HG03460 (cell line): ENCODE measurements at regions not wholly inside any gene's neighbourhood (a gene's known extent, or its start where the extent isn't known, plus 50 kb on each side); places are given as distances from the start of the nearest gene placed in this dataset.

Source experiments
- ATAC-seq: cut with Tn5 transposase; IDR thresholded peaks from one replicate; pipeline ENCODE4 v1.9.1; 2021; ENCODE audit not compliant: unreplicated experiment

DNA sequence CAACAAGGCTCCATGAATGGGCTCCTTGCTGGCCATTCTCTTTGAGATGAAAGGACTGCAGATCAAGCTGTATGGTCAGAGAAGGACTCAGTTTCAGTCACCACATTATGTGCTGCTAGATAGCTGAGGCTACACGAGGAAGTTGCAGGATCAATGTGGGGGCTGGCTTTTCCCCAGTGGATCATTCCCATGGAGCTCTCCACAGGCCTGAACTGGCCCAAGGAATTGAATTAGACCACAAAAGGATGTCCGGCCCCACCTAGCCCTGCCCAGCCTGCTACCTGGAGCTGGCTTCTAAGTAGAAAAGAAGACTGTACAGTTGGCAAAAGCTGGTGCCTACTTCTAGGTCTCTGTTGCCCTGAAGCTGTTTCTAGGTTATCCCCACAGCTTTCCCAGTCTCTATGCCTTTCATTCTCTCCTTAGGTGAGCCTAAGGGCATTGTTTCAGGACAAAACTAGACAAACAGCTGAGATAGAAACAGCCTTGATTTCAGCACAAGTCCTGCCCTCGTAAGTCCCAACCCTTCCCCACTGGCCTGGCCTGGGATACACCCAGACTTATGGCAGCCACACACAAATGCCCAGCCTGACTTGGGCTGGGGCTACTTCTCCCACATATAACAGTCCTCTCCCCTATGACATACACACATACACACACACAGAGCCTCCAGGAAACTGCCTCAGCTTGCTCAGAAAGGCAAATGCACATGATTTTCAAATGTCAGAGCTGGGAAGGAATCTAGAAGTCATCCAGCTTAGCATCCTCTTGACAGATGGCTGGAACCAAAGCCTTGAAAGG lies 129.1 kb upstream of the NCAM1 start:
- no peak for ATAC-seq

DNA sequence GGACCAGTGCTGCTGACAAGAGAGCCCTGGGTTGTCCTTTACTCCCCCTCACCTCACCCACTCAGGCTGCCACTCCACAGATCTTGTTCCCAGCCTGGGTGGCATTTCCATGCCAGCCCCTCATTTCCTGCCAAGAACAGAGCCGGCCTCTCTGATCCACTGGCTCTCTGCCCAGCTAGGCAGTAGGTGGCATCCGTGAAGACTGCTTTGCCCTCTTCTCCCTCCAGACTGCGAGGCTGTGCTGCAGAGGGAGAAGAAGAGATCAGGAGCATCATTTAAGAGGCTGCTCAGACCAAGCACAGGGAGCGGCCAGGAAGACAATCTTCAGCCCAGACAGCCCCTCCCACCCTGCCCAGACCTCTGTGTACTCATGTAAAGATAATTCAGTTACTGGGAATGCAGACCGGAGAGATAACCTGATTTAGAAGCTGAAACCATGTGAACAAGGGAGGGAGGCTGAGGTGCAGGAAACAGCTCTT lies 126.9 kb upstream of the NCAM1 start:
- no peak for ATAC-seq

DNA sequence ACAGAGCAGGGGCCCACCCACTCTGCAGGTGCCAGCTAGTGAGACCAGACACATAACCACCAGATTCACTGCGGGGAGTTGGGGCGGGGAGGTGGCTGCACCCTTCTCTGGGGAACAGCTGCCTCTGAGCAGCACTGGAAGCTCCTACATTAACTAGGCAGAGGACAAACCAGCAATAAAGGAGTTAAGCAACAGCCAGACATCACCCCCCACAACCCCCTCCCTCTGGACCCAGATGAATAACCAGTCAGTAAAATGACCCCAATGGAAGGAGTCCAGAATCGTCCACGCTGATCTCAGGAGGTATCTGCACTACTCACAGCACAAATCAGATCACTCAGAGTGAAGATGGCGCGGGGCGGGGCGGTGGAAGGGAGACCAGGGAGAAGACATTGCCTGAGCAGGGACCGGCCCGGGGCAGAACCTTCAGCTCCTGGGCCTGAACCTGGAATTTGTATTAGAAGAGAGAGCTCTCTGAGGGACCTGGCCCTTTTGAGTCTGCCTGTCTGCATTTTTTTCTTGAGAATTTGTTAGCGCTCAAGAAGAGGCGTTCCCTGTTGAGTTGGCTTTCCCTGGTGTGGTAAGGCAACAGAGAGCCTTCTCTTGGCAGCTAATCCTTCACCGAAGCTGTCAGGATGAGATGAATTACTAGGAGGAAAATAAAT lies 125.5 kb upstream of the NCAM1 start:
- no peak for ATAC-seq

DNA sequence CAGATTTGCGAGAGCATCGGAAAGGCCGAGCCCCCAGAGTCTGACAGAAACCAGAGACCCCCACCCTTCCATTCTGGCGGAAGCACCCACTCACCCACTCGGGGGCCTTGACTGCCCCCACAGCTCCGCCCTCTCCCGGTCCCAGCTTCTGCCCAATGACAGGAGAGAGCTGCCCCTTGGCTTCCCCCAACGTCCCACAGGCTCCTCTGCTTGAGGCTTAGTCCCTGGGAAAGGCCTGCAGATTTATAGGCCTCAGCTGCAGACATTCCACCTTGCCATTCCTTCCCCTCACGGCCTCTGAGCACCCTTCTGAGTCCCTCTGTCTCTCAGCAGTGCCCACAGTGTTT lies 125.0 kb upstream of the NCAM1 start:
- no peak for ATAC-seq

DNA sequence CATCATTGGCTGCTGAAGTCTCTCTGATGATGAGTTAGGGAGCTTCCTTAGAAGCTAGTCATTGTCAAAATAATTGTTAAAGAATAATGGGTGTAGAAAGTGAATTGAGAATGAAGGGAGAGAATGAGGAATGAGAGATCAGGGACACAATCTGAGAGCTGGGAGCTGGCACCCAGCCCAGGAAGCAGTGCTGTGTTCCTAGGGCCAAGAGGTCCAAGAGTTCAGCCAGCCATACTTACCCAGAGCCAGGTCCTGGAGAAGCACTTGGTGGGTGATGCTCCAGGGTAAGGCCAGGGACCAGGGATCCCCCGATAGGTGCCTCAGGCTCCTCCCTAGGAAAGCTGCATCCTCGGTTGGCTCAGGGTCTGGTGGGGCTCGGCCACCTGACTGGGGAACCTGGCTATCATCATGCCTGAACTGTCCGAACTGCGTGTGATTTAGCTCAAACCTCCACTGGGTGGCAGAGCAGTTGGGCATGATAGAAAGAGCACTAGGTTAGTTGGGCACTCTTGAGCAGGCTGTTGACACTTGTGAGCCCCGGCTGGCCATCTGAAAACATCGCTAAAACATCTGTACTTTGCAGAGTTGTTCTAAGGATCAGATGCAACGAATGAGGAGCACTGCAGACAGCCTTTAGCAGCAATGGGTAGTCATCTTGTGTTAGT lies 123.9 kb upstream of the NCAM1 start:
- ATAC-seq: no peak

DNA sequence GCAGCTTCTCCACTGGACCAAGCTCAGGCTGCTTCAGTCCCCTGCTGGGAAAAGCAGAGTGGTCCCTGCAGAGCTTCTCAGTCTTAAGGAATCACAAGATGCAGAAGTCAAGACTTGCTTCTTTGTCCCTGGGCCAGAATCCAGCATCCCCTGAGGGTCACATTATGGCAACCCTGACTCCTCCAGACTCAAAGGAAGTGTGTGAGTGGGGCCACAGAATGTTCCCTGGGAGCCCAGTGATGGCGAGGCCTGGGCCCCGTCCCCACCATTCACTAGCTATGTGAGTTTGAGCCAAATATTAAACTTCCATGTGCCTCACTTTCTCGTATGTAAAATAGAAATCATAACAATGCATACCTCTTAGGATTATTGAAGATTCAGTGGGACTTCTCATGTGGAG lies 122.2 kb upstream of the NCAM1 start:
- ATAC-seq: no peak

DNA sequence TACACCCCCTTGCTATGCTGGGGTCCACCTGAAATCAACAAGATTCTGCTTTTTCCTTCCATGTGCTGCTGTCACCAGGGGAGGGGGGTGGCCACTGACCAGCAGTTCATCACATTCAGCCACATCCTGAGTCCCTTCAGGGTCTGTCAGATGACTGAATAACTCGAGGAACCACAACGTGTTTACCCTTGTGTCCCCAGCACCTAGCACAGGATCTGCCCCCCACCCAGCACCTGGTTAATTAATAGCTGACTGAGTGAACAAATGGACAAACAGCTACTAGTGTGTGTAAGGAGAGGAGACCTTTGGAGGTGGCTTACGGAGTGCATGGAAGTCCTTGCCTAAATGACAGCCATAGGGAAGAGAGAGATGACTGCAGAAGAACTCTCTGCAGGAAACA lies 119.5 kb upstream of the NCAM1 start:
- no peak for ATAC-seq

DNA sequence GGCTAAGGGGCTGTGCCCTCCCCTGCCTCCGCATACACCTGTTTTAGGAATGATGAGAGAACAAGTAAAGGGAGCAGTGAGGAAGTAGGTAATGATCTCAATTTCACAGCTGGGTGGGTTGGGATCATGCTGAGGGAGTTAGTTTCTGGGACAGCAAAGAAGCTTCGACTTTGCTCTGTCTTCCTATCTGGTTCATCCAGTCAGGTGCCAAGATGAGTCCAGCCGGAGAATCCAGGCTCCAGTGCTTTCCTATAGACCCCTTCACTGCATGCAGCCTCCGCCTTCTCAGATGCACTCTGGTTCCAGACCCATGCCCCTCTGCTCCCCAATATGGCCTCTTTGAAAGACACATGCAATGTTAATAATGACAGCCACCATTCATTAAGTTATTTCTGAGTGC lies 119.1 kb upstream of the NCAM1 start:
- ATAC-seq: no peak

DNA sequence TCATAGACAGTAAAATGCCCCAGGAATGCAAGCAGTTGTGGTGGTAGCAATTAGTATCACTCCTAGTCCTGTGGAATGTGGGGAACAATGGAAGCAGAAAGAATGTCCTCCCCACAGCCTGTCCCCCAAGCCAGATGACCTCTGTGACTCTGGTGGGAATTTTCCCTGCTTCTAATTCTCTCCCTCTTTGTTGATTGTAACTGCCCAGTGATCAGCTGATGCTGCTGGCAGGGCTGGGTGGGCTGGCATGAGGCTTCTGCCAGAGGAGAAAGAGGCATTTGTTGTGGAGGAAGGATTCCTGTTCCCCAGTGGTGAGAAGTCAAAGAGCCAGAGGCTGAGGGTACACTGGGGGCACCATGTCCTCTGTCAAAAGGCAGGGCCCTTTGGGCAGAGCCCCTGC lies 116.7 kb upstream of the NCAM1 start:
- ATAC-seq: no peak

DNA sequence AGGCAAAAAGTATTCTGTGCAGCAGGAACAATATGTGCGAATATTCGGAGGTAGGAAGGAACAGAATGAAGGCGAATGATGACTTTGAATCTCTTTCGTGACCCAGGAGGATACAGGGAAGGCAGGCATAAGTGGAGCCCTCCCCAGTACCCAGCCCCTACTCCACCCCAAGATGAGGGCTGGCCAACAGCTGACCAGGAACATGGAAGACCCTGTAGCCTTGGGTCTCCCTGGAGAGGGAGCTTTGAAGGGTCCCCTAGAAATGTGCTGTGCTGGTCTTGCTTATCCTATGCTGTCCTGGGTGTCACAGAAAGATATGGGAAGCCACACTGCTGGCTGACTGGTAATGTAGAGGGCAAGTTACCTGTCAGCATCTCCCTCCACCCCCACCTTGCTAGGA lies 113.7 kb upstream of the NCAM1 start:
- no peak for ATAC-seq

DNA sequence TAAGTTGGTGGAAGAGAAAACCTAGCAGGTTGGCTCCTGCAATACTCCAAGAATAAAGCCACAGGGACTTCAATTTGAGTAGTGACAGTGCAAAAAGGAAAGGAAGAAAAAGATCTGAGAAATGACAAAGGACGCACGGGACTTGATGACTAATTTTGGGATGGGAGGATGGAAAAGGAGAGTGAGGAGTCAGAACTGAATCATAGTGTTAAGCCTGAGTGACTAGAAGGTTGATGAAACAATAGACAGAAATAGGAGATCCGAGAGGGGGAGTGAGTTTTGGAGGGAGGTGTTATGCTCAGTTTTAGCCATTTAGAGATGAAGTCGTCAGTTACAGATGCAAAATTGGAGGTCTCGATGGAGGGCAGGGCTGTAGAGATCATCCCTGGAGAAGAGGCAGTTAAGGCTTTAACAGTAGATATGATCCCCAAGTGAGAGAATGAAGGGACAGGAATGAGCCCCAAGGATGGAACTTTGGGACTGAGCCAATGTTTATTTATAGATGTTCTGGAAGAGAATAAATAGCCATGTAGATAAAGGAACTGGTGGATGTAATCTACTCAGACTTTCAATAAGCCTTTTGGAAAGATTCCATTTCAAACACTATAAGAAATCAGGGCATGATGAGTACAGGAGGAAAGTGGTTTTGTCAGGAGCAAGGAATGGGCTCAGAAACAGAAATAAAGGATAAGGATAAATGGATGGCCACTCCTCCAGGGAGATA lies 108.9 kb upstream of the NCAM1 start:
- ATAC-seq: no peak

DNA sequence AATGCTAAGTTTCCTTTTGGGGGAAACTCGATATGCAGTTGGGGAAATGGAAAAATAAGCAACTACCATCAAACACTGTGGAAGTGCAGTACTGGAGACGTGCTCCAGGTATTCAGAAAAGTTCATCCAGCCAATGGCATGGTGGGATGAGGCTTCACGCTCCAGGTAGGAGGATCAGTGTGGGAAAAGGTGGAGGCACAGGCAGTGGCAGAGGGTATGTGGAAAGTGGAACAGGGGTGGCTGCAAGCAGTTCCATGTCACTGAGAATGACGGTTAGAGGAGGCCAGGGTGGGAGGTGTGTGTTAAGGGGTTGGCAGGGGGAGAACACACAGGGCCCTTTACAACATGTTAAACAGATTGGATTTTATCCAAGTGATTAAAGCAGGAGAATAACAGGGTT lies 105.1 kb upstream of the NCAM1 start:
- ATAC-seq: no peak

DNA sequence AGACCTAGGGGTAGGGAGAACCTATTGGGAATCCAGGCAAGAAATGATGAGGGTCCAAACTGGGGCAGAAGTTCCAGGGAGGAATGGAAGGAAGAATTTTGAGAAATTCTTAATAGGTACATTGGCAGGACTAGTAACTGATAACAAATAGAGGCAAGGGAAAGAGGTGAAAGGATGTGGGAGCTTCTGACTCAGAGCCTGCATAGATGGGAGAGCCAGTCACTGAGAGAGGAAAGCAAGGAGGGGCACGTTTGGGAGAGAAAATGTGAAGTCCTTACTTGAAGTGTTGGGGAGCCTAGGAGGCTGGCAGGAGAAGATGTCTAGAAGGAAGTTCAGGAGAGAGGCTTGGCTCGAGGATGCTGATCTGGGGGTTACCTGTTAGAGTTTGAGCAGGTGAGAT lies 104.6 kb upstream of the NCAM1 start:
- no peak for ATAC-seq

DNA sequence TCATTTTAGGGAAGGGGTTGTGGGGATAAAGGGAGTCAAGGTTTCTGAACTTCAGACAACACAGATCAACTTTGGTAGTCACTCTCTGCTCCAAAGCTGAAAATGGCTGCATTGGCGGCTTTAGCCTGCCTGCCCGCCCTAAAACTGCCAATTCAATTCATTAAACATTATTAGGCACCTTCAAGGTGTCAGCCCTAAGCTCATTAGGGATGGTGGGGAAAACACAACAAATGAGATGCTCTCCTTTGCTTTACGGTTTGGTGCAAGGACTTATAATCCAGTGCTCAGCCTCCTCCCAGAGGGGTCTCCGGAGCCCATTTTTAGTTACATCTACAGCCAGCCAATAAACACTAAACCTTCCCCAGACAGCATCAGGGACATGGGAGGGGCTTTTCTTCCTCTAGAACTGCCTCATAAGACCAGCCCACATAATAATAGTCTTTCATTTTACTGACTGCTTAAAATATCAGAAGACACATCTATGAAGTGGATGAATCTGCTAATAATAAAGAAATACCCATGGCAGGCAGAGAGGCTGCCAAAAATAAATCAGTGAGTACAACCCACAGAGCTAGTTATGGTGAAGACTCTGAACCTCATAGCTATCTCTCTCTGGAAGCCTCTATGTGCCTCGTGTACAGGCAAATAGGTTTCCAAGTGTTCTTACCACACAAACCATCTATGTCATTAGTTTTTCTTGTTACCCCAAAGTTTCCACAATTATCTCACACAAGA lies 102.8 kb upstream of the NCAM1 start:
- no peak for ATAC-seq

DNA sequence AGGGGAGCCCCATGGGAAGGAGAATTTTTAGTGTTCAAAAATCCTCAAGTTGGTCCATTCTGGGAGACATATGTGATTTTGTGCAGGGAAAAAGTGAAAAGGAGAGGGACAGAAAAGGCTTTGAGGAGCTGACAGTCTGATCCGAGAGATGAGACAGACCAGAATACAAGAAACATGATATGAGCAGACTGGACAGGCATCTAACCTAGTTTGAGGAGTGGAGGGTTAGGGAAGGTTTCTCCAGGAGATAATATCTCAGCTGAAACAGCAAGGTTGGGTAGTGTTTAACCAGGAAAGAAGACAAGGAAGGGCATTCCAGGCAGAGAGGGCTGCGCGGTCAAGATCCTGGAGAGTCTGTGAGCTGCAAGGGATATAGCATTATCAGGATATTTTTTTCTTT lies 101.4 kb upstream of the NCAM1 start:
- no peak for ATAC-seq

DNA sequence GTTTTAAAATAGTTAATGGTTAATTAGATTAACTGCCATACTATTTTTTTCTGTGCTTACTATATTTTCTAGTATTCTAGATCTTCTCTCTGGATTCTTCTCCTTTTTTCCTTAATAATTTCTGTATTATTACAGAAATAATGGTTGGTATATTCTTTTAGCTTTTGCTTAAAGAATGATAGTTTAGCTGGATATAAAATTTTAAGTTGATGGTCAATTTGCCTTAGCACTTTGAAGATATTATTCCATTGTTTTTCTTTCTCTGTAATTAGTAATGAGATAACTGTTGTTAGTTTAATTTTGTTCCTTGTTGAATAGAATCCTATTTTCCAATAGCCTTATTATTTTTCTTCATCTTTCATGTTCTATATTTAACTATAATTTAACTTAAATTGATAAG lies 99.9 kb upstream of the NCAM1 start:
- no peak for ATAC-seq

DNA sequence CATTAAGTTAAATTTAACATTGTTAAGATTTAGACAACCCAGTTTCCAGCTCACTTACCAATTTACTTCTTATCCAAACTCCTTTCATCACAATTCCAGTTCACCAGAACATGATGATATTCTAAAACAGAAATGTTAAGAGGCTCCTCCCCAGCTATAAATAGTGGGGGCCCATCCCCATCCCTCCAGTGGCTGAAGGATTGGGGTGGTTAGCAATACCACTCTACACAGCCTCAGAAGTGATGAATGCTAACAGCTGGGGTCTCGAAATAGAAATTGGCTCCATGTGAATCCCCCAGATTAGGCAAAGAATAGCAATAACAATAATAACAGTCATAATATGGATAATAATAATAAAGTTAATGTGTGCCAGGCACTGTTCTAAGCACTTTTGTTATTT lies 97.9 kb upstream of the NCAM1 start:
- no peak for ATAC-seq

DNA sequence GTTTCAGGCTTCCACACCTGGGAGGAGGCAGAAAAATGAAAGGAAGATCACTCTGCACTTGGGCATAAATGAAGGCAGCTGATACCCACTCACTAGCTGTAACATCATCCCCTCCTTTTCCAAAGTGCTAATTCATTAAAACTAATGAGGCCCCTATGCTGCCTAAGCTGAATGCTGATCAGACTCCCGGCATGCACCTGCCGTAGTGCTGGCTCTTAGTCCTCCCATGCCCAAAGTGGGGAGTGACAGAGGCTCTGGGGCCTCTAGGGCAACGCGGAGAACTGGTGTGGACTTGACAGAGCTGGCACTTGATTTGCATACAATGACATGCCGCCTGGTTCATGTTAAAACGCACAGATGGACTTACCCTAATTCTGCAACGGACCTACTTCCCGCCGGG lies 96.5 kb upstream of the NCAM1 start:
- no peak for ATAC-seq

DNA sequence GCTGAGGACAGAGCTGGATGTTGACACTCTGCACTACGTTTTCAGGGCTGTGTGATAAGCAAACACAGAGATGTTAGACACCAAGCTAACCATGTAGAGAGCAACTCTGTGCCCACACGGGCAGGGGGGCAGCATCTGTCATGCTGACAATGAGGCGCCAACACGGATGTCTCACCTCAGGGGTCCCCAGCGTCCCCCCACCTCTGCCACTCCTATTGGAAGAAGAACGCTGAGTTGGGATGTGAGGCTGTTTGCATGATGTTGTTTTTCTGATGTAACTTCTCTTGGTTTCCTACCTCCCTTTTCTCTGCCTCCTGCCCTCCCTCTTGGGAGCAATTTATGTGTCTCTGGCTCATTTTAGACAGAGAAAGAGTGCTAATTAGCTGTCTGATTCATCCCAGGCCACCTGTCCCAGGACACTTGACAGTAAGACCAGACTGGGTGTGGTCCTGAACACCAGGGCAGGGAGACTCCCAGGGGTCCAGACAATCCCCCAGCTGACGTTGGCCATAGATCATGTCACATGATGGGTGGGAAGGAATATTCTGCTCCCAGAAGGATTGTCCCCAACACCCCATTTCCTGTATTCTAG lies 89.2 kb upstream of the NCAM1 start:
- no peak for ATAC-seq

DNA sequence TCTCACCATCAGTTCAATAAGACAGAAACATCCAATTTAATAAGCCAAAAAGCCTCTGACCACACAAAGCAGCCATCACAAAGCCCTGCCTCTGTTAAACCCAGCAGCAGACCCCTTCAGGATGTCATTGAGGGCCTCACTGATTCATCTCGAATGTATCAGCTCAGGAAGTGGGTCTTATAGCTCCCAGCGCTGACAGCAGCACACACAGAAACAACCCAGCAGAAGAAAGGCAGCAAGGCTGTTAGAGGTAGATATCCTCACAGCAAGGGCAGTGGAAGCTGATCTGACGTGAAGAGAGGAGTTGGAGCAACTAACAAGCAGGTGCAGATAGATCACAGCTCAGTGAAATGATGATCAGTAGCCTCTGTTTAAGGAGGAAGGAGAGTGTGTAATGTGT lies 86.2 kb upstream of the NCAM1 start:
- ATAC-seq: no peak

DNA sequence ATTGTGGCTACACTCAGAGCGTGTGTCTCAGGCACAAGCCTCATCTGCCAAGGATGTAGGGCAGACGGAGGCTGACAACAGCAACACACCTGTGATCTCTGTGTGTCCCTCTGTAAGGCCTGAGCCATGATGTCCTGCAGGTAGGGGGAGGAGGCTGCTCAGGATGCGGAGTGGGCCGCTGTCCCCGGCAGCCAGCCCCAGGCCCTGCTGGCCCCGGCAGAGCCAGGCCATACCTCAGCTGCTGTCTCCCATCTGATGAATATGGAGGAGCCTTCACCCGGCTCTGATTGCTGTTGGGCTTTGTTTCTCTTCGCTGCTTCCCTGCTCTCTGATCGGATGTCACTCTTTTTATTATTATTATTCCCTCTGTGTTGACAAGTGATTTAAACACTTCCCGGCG lies 83.6 kb upstream of the NCAM1 start:
- no peak for ATAC-seq
